ENCODE measurements at regions not wholly inside any gene's neighbourhood (a gene's known extent, or its start where the extent isn't known, plus 50 kb on each side); places are given as distances from the start of the nearest gene placed in this dataset.

GRCh38 chr7:26513948-26514347 lies 222.3 kb downstream of the SNX10 start:
- Histone ChIP-seq H3K27me3 (ENCODE audit: insufficient read depth in 3 of 3, low read length in 2 of 3) (peaks cover 0 to 10% (median 3%) of the 10 kb centered on the region in 3 donors), H3K4me3 (no peak overlapping the region), H3K27ac (no peak overlapping the region), H3K9me3 (no peaks in the 10 kb centered on the region), H3K4me1 (no peaks in the 10 kb centered on the region), H3K36me3 (ENCODE audit: insufficient read depth in 1 of 2, low read depth in 1 of 2) (no peaks in the 10 kb centered on the region)
- WGBS, 3 donors: 87 to 92% (median 90%) methylated on average over 2 of the region's 2 CpGs
- intact Hi-C loops (cut with DNase I): no loop called here
- ATAC-seq (no peak), DNase-seq (no peak)
- TF ChIP-seq CTCF (IDR thresholded peaks at IDR 0.05): no peak

GRCh38 chr7:26514633-26515032 lies 223.0 kb downstream of the SNX10 start:
- intact Hi-C loops (cut with DNase I): no loop called here
- no peak for TF ChIP-seq CTCF (IDR thresholded peaks at IDR 0.05)

GRCh38 chr7:26515314-26515842 lies 223.7 kb downstream of the SNX10 start:
- peaks cover 0 to 10% (median under 1%) of the 10 kb centered on the region in 3 donors for H3K27me3 ChIP-seq (ENCODE audit: insufficient read depth in 3 of 3, low read length in 2 of 3)
- H3K27ac ChIP-seq: no peak overlapping the region
- no peaks in the 10 kb centered on the region for H3K9me3 ChIP-seq
- 15 to 18% (median 16%) methylated on average over 8 of the region's 8 CpGs for WGBS, 3 donors
- no peak for TF ChIP-seq CTCF (IDR thresholded peaks at IDR 0.05)
- DNase-seq (no peak), ATAC-seq (no peak)
- no peaks in the 10 kb centered on the region for H3K36me3 ChIP-seq (ENCODE audit: insufficient read depth in 1 of 2, low read depth in 1 of 2)
- H3K4me1 ChIP-seq: no peaks in the 10 kb centered on the region
- intact Hi-C loops (cut with DNase I): no loop called here
- no peak overlapping the region for H3K4me3 ChIP-seq

More at GRCh38 chr7:26514633-26515032, 223.0 kb downstream of the SNX10 start:
- Histone ChIP-seq H3K4me3 (no peak overlapping the region), H3K4me1 (no peaks in the 10 kb centered on the region), H3K27me3 (ENCODE audit: insufficient read depth in 3 of 3, low read length in 2 of 3) (peaks cover 0 to 10% (median 3%) of the 10 kb centered on the region in 3 donors), H3K9me3 (no peaks in the 10 kb centered on the region), H3K27ac (no peak overlapping the region), H3K36me3 (ENCODE audit: insufficient read depth in 1 of 2, low read depth in 1 of 2) (no peaks in the 10 kb centered on the region)
- WGBS, 3 donors: 75 to 78% (median 75%) methylated on average over 5 of the region's 5 CpGs
- ATAC-seq (no peak), DNase-seq (no peak)

- DNase-seq (no peak), ATAC-seq (no peak)
- Histone ChIP-seq H3K27me3 (ENCODE audit: insufficient read depth in 3 of 3, low read length in 2 of 3) (peaks cover 0 to 3% (median 0%) of the 10 kb centered on the region in 3 donors), H3K27ac (no peak overlapping the region), H3K9me3 (no peaks in the 10 kb centered on the region), H3K4me1 (no peaks in the 10 kb centered on the region), H3K4me3 (no peak overlapping the region), H3K36me3 (ENCODE audit: insufficient read depth in 1 of 2, low read depth in 1 of 2) (no peaks in the 10 kb centered on the region)
- intact Hi-C loops (cut with DNase I): no loop called here
- WGBS, 3 donors: 83 to 95% (median 86%) methylated on average over 3 of the region's 3 CpGs
- TF ChIP-seq CTCF (IDR thresholded peaks at IDR 0.05): no peak
These were observed 228.8 kb downstream of the SNX10 start for GRCh38 chr7:26520483-26520882.

- ATAC-seq: no peak
- Histone ChIP-seq H3K9me3 (no peaks in the 10 kb centered on the region), H3K36me3 (ENCODE audit: insufficient read depth in 1 of 2, low read depth in 1 of 2) (no peaks in the 10 kb centered on the region), H3K4me3 (no peak overlapping the region), H3K27me3 (ENCODE audit: insufficient read depth in 3 of 3, low read length in 2 of 3) (no peaks in the 10 kb centered on the region), H3K27ac (no peak overlapping the region), H3K4me1 (no peaks in the 10 kb centered on the region)
- WGBS, 3 donors: 94 to 97% (median 96%) methylated on average over 1 of the region's 1 CpG
- intact Hi-C loops (cut with DNase I): no loop called here
- DNase-seq: no peak
- no peak for TF ChIP-seq CTCF (IDR thresholded peaks at IDR 0.05)
These were observed 231.0 kb downstream of the SNX10 start for GRCh38 chr7:26522633-26523032.
